GM19023 (cell line): ENCODE measurements at regions not wholly inside any gene's neighbourhood (a gene's known extent, or its start where the extent isn't known, plus 50 kb on each side); places are given as distances from the start of the nearest gene placed in this dataset.

Source experiments
- ATAC-seq: cut with Tn5 transposase; IDR thresholded peaks from one replicate; pipeline ENCODE4 v1.9.1; 2021; ENCODE audit warnings: mild to moderate bottlenecking, moderate library complexity; ENCODE audit not compliant: unreplicated experiment

- ATAC-seq, result no peak
These were observed 174.5 kb upstream of the MAOA start for GRCh38 chrX:43481576-43481975.

- no peak for ATAC-seq
These were observed 162.3 kb upstream of the MAOA start for GRCh38 chrX:43493756-43494155.

GRCh38 chrX:43500246-43500645, 155.9 kb upstream of the MAOA start:
- ATAC-seq, result no peak

GRCh38 chrX:43500996-43501694, 155.0 kb upstream of the MAOA start:
- ATAC-seq, result no peak

- ATAC-seq, result no peak
These were observed 151.7 kb upstream of the MAOA start for GRCh38 chrX:43504394-43504793.

- ATAC-seq, result no peak
These were observed 150.3 kb upstream of the MAOA start for GRCh38 chrX:43505769-43506168.

- no peak for ATAC-seq
These were observed 147.4 kb upstream of the MAOA start for GRCh38 chrX:43508694-43509093.

GRCh38 chrX:43510209-43510608, 145.9 kb upstream of the MAOA start:
- ATAC-seq, result no peak

GRCh38 chrX:43513085-43513484, 143.0 kb upstream of the MAOA start:
- ATAC-seq, result no peak

GRCh38 chrX:43514820-43515219, 141.3 kb upstream of the MAOA start:
- ATAC-seq, result no peak

GRCh38 chrX:43522582-43522981, 133.5 kb upstream of the MAOA start:
- no peak for ATAC-seq

- ATAC-seq, result no peak
These were observed 130.0 kb upstream of the MAOA start for GRCh38 chrX:43525901-43526610.

- ATAC-seq, result no peak
These were observed 129.2 kb upstream of the MAOA start for GRCh38 chrX:43526878-43527277.

- ATAC-seq, result no peak
These were observed 128.3 kb upstream of the MAOA start for GRCh38 chrX:43527801-43528200.

GRCh38 chrX:43530837-43531236, 125.3 kb upstream of the MAOA start:
- ATAC-seq, result no peak

GRCh38 chrX:43540318-43540717, 115.8 kb upstream of the MAOA start:
- ATAC-seq, result no peak

GRCh38 chrX:43551590-43551989, 104.5 kb upstream of the MAOA start:
- no peak for ATAC-seq

- ATAC-seq, result no peak
These were observed 103.9 kb upstream of the MAOA start for GRCh38 chrX:43552156-43552555.

- no peak for ATAC-seq
These were observed 103.4 kb upstream of the MAOA start for GRCh38 chrX:43552703-43553102.

- ATAC-seq, result no peak
These were observed 102.8 kb upstream of the MAOA start for GRCh38 chrX:43553257-43553656.

GRCh38 chrX:43556207-43556606, 99.9 kb upstream of the MAOA start:
- ATAC-seq, result no peak

GRCh38 chrX:43557792-43558191, 98.3 kb upstream of the MAOA start:
- no peak for ATAC-seq

GRCh38 chrX:43559644-43560043, 96.5 kb upstream of the MAOA start:
- ATAC-seq, result no peak
